GM21528 (cell line): ENCODE measurements at regions not wholly inside any gene's neighbourhood (a gene's known extent, or its start where the extent isn't known, plus 50 kb on each side); places are given as distances from the start of the nearest gene placed in this dataset.
"Not testable (repeated sequence)": the region's sequence is repeated elsewhere in the genome, so short reads cannot be mapped to it uniquely, and the experiment has no call there.

Experiments used
- ATAC-seq: cut with Tn5 transposase; IDR thresholded peaks from one replicate; pipeline ENCODE4 v1.9.1; 2021; ENCODE audit warnings: mild to moderate bottlenecking, moderate library complexity; ENCODE audit not compliant: unreplicated experiment, low FRiP score

DNA sequence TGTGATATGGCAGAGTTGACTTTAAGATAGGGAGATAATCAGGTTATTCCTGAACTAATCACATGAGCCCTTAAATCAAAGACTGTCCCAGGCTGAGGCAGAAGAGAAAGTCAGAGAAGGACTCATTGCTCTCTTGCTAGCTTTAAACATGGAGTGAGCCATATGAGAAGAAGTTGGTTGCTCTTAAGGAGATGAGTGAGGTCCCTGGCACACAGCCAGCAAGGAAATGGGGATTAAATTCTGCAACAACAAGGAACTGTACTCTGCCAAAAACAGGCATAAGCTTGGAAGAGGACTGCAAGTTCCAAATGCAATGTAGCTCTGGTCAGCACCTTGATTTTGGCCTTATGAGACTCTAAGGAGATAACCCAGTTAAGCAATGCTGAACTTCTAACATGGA is 457.0 kb downstream of the PLOD2 start:
- no peak for ATAC-seq

DNA sequence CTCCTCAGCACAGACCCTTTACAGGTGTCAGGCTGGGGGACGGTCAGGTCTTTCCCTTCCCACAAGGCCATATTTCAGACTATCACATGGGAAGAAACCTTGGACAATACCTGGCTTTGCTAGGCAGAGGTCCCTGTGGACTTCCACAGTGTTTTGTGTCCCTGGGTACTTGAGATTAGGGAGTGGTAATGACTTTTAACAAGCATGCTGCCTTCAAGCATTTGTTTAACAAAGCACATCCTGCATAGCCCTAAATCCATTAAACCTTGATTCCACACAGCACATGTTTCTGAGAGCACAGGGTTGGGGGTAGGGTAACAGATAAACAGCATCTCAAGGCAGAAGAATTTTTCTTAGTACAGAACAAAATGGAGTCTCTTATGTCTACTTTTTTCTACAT is 451.2 kb downstream of the PLOD2 start:
- ATAC-seq = not testable (repeated sequence)

- ATAC-seq = no peak
Measured at GRCh38 chr3:145716519-145716918, 444.5 kb downstream of the PLOD2 start.

DNA sequence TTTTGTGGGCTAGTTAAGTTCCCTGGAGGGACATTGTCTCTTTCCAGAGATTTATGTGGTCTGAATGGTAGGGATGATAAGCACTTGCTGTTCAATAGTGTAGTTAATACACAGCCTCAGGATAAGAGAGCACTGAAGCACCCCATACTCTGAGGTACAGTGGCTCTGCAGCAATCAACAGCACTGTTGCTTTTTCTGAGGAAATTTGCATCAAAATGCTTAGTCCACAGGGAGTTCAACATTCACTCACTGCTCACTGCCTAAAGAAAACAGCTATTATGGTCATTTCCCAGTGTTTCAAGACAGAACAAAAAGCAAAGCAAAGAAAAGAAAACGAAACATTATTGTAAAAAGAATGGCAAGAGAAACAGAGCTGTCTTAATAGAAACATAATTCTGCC is 441.9 kb downstream of the PLOD2 start:
- no peak for ATAC-seq

GRCh38 chr3:145721273-145721805 is 439.6 kb downstream of the PLOD2 start:
- no peak for ATAC-seq

DNA sequence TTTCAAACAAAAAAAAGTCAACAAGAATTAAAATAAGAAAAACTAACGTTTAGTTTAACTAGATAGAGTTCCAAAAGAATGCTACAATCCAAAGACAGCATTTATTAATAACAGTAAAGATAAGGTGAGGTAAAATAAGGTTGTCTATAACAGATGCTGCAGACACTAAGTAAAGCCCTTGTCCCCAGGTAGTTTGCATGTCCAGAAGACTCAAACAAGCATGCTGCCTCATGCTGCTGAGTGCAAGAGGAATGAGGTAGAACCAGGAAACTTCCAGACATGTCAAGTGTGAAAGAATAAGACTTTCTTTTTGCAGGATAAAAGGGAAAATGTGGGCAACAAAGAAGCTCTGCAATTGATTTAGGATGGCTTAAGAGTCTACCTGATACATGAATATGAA is 439.2 kb downstream of the PLOD2 start:
- no peak for ATAC-seq

DNA sequence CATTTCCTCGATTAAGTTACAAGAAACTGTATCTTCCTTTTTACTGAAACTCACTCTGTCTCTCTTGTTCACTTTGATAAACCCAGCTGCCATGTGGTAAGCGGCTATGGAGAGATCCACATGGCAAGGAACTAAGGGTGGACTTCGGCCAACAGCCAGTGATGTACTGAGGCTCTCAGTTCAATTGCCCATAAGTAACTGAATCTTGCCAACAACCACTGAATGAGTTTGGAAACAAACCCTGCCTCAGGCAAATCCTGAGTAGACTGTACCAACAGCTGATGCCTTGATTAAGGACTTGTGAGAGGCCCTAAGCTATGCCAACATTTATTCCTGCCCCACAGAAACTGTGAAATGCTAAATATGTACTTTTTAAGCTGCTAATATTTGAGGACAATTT is 433.5 kb downstream of the PLOD2 start:
- ATAC-seq = no peak

- no peak for ATAC-seq
Measured at GRCh38 chr3:145735631-145736030, 425.4 kb downstream of the PLOD2 start.

DNA sequence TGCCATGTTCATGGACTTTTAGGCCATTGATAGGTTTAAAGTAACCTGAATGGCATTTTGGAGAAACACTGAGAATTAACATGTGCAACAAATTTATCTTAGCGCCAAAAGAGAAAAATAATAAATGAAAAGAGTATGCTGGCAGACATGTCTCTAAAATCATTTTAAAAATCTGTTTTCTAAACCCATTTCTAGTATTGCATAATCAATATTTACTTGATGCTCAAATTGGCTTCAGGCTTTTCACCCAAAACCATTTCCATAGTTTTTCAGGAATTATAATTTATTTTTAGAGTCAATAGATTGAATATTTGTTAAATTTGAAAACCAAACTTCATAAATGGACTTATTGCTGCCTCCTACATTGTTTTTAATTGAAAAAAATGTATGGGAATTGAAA is 423.0 kb downstream of the PLOD2 start:
- no peak for ATAC-seq

GRCh38 chr3:145739926-145740325 is 421.1 kb downstream of the PLOD2 start:
- ATAC-seq = no peak

DNA sequence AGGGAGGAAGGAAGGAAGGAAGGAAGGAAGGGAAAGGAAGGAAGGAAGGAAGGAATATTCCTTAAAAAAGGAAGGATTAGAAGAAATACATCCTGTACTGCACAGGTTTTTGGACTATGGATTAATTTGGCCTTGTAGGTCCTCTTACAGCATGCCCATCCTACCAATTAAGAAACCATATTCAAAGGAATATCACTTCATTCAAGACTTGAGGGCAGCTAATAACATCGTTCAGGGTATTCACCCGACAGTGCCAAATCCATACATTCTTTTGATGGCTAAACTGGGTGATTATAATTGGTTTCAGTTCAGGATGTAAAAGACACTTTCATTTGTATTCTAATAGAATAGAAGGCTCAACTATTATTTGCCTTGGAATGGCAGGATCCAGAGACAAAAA is 410.3 kb downstream of the PLOD2 start:
- ATAC-seq = no peak

DNA sequence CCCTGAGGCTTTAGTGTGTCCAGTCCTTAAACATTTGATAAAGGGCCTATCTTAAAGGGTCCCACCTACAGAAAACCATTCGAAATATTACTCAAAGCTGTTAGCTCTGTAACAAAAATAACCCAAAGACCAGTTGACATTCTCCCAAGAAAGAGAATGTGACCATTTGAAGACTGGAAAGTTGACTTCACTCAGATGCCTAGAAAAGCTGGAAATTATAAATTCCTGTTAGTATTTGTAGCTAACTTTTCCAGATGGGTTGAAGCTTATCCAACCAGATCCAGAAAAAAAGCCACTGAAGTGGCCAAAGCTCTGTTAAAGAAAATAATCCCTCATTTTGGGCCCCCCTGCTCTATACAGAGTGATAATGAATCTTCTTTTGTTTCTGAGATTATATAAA is 408.4 kb downstream of the PLOD2 start:
- ATAC-seq = no peak

DNA sequence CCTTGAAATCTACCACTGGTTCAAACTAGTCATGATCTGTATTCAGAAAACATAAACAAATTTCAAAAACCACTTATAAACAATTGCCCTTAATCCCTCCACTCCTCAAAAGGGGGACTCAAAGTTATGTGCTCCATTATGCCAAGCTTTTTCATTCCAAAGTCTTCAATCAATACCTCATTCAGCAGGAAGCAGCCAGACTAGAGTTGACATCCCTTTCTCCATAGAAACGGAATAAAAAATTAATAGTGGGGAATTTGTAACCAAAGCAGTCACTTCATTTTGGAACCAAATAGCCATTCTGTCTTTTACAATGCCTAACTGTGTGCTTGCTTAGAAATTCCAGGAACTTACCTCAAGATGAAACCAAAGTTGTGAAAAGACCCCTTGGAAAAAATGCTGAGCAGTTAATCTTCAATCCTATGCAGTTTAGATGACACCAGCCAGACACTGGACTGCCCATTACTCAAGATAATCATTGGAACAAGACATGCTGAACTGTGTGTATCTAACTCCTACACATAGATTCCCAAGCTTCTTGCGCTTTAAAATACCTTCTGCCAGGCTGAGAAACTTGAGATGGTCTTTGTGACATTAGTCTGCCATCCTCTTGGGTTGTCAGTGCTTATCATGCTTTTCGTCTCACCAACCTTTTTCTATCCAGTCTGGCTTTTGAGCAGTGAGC is 406.2 kb downstream of the PLOD2 start:
- no peak for ATAC-seq

- no peak for ATAC-seq
Measured at GRCh38 chr3:145760036-145760435, 400.9 kb downstream of the PLOD2 start.

GRCh38 chr3:145767909-145768308 is 393.1 kb downstream of the PLOD2 start:
- no peak for ATAC-seq

- ATAC-seq = no peak
Measured at GRCh38 chr3:145776782-145777408, 384.1 kb downstream of the PLOD2 start.

DNA sequence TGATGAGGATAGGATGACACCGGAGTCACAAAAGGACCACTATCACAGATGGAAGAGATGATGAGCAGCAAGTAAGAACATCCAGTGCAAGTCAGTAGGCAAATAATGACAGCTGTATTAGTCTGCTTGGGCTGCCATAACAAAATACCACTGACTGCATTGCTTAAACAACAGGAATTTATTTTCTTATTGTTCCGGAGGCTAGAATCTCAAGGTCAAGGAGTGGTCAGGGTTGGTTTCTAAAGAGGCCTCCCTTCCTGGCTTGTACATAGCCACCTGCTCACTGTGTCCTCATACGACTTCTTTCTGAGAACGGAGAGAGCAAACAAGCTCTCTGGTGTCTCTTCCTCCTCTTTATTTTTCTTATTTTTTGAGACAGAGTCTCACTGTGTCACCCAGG is 380.7 kb downstream of the PLOD2 start:
- no peak for ATAC-seq

- no peak for ATAC-seq
Measured at GRCh38 chr3:145785668-145786067, 375.3 kb downstream of the PLOD2 start.

- ATAC-seq = no peak
Measured at GRCh38 chr3:145798007-145798406, 363.0 kb downstream of the PLOD2 start.

DNA sequence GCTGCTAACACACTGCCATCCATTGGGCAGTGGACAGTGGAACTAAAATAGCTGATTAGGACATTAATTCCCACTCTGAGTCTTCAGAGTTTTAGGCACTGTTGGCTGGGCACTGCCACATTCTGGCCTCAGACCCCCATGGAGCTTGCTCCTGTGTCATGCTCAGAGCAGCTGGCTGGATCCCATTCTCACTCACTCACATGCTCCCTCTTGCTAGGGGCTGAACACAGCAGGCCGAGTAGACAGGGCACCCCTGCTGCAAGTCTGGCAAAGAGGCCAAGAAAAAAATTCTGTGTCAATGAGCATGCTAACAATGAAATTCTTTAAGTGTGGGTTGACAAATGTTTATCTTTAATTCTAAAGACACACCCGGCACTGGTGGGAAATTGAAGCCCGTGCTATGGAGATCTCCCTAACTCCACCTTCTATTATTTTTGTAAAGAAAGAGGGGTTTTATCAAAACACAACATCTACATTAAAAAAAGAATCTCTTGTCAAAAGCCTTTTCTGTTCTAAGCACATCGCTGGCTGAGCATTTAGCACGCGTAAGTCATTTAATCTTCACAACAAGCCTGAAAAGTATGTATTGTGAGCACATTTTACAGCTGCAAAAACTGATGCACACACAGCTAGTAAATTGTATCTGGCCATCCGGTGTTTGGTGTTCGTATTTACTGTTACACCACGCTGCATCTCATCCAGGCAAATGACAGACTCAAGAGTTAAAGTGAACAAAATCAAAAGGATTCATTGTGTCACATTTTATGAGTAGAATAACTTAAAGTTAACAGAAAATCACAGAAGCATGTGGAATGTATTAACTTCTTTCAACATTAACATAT is 362.1 kb downstream of the PLOD2 start:
- ATAC-seq = no peak

DNA sequence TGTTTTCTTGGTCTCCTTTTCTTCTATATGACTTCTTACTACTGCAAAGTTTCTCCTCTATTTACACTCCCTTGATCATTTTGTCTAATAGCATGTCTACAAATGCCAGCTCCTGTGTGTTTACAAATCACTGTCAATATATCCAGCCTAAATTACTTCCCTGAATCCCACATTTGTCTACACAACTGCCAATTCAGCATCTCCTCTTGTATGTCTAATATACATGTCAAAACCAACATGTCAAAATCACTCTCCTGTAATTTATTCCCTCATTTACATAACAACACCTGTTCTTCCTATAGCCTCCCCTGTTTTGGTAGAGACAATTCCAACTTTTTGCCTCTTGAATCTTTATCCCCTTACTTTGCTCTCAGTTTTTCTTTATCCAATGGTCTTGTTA is 359.3 kb downstream of the PLOD2 start:
- no peak for ATAC-seq
